Right hindlimb (tissue), 1 donor: ENCODE measurements at regions not wholly inside any gene's neighbourhood (a gene's known extent, or its start where the extent isn't known, plus 50 kb on each side); places are given as distances from the start of the nearest gene placed in this dataset.
A peak's percentile ranks its signal among the peaks of the same experiment; 100 is the strongest.

Experiments used
- DNase-seq: peaks from one replicate; pipeline ENCODE4 v3.0.0-alpha.2; 2018

DNA sequence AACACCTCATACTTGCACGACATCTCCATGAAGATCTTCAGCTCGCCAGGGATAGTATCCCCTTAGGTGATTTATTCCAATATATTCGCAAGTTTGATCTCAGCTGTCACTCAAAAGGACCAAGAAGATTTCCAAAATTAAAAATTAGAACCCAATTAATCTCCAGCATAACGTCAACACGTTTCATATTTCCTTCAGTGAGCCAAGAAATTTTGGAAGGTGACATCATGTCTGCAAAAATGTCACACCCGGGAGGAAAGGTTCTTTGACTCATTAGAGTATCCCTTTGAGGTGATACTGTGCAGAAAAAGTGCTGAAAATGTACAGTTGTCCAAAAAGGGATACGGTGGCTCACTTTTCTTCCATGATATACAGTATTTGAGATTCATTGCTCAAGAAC lies 569.6 kb downstream of the EFNB2 start:
- DNase-seq = no peak

DNA sequence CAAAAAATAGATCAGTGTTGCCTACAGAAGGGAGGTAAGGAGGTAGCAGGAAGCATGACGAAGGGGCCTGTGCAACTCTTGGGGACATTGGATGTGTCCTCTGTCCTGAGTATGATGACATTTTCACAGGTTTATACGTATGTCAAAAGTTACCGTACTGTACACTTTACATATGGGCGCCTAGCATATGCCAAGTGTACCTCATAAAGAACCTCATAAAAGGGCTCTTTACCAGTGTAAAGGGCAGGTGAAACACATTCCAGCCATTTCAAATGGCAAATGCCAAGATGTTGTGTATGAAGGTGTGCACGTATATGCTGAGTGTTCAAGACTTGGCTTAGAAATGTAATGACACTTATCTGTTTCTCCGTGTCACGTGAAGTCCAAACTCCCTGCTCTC lies 573.4 kb downstream of the EFNB2 start:
- no peak for DNase-seq

DNA sequence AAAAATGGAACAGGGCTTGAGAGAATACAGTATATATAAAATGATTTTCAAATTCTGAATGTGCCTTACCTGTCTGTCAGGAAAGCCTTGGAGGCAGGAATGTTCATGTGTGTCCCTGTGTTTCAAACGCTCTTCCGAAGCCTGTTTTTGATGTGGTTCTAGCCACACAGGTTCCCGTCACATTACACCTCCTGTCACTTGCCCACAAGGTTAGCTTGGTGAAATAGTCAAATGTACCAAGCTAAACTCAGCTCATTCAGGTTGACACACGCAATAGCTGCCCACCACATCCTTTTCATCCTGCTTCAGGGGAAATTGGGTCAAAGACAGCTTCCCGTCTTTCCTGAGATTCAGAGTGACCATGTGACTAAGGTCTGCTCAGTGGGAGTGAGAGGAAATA lies 574.0 kb downstream of the EFNB2 start:
- no peak for DNase-seq

DNA sequence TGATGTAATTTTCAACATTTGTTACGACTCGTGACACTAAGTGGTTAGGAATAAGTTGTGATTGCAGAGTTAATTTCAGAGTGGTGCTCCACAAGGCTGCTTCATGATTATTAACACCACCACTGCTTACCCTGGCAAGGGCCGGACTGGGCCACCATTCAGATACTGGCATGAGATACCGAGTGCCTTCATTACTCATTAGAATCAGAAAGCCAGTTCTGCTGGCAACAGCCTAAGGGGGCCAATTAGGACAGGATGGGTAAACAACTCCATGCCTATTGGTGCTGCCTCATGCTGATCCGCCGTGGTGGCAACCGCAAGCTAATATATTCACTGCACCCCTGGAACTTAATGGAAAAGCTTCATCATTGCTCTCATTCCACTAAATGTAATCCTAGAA lies 575.1 kb downstream of the EFNB2 start:
- no peak for DNase-seq

DNA sequence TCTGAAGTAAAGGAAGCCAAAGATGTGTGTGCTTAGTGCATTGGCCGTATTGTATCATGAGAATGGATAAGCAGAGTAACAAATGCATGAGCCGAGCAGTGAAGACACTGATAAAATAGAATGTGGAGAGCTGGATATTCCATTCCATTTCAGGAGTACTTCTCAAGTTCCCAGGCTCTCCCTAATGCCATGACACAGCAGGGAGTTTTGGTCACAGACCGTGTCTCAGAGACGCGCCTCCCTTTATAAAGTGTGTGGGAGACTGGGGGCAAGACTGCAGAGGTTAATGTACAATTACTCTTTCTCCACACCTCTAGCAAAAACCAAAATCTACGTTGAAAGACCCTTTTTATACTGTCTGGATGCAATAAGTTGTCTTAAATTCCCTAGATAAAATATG lies 575.6 kb downstream of the EFNB2 start:
- no peak for DNase-seq

DNA sequence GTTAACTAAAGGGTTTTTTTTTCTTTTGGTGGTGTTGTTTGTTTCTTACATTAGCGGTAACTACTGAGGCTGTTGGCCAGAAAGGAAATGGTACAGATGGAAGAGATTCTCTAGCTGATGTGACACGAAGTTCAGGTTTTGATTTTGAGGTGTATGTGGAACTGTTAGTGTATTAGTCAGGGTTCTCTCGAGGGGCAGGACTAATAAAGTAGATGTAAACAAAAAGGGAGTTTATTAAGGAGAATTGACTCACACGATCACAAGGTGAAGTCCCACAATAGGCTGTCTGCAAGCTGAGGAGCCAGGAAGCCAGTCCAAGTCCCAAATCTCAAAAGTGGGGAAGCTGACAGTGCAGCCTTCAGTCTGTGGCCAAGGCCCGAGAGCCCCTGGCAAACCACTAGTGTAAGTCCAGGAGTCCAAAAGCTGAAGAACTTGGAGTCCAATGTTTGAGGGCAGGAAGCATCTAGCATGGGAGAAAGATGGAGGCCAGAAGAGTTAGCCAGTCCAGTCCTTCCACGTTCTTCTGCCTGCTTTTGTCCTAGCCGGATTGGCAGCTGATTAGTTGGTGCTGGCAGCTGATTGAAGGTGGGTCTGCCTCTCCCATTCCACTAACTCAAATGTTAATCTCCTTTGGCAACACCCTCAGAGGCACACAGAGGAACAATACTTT lies 577.6 kb downstream of the EFNB2 start:
- DNase-seq = no peak

DNA sequence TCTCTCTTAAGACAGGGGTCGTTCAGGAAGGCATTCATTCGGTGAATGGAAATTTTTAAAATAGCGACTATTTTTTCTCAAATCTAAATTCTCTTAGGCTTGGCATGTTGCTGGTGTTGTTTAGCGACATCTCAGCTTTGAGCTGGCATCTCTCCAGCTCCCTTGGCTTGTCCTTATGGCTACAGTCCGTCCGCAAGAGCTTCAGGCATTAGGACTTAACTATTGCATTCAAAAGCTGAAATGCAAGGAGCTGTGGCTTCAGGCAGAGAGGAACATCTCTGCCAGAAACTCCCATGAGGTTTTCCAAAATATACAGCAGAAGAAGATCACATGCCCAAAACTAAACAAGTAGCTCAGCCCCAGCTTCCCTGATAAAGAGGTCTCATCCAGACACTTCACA lies 578.5 kb downstream of the EFNB2 start:
- DNase-seq = no peak

DNA sequence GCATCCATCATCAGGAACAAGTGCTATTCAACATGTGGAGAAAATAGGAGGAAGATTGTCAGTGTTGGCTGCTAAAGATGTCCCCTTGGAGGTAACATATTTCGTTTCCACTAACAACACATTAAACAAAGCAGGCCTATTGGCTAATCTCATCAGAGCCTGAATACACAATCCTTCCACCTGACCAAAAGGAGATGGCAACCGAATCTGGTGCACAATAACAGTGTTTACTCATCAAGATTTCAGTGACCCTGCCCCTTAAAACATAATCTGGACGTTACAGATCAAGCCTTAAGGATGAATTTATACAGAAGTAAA lies 582.5 kb downstream of the EFNB2 start:
- no peak for DNase-seq

DNA sequence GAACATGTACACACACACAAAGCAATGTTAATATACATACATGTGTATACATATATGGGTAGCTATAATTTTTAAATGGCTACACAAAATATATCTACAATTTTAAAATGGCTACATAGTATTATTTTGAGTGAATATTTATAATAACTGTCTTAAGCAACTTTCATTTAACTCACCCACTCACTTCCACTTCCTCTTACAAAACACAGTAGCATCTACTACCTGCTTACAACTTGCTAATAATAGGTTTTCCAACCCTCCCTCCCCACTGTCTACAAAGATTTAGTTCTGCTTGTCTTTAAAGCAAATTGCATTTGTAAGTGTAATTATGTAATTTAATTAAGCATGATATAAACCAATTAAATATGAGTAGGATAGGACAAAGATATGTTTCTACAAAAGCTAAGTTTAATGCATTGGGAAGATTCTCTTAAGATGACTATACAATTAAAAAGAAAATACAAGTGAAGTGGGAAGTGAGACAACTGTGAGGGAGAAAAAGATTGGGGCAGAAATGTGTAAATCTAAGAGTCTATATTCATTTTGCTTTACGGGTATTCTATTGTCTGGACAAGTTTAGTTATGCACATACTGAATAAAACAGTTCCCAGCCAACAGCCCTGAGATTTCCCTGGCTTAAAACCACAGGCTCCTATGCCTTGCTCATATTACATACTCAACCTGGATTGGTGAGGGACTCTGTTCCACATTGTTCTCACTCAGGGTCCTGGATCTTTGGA lies 583.1 kb downstream of the EFNB2 start:
- no peak for DNase-seq

DNA sequence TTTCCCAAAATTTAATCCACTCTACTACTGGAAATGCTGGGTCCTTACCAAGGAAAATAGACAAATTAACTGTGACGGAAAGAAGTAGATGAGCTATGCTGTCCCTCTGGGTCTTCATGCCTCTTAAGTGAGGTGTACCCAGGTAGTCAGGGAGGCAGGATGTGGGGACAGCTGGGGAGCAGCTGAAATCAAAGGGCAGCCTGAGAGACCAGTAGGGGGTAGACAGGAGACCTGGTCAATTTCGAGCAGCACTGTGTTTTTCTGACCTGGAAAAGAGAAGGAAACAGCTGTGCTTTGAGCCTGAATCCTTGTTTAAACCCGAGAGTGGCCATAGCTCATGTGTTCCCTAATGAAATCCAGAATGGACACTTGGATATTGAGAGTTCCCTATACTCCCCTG lies 587.3 kb downstream of the EFNB2 start:
- DNase-seq = no peak

DNA sequence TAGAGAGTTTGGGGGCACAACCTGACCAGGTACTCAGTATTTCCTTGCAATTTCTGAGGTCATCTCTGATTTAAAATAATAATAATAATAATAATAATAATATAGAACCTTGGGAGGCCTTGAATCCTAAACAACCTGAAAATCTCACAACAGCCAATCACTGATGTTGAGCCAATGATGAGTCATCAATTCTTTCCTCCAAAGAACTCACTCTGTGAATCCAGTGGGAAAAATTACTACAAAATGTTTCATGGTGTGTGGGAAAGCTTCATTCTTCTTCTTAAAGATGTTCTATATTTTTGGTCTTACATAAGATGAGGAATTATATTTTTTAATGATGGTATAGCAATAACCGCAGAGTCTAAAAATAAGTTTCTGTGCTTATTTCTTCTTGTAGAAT lies 594.6 kb downstream of the EFNB2 start:
- no peak for DNase-seq

DNA sequence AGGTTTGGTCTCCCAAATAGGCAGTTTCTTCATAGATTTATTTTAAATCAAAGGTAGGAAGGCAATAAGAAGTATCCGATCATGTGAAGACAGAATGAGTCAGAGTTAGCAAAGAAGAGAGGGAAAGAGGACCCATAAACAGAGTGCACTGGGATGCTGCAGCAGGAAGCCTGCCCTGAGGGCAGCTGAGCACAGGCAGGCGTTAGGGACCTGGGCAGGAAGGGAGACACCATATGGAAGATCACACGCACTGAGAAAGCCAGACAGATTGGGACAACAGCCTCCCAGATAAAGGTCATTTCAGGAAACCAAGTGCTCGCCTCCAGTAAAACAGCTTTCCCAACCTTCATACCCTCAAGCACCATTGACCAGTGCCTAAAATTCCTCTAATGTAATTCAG lies 598.0 kb downstream of the EFNB2 start:
- DNase-seq = no peak

DNA sequence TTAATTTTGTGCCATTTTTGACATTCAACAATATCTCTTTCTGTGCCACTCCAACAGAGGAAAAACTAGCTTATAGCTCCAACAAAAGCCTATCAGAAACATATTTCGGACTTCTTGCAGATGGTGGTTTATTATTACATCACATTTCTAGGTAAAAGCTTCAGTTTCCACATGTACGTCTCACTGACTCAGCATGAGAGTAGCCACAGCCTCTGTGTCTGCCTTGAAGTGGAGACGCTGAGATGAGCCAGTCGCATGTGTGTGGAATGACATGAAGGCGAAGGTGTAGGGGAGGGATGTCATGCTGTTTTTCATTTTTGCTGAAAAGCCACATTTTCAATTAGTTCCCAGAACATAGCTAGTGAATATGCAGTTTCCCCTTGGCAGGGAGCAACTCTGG lies 598.6 kb downstream of the EFNB2 start:
- no peak for DNase-seq

DNA sequence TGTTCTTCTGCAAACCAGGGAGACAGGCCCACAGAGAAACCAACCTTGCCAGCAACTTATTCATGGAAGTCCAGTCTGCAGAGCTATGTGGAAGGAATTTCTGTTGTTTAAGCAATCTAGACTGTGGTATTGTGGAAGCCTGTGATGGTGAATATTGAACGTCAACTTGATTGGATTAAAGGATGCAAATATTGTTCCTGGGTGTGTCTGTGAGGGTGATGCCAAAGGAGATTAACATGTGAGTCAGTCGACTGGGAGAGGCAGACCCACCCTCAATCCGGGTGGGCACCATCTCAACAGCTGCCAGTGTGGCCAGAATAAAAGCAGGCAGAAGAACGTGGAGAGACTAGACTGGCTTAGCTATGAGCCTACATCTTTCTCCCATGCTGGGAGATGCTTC lies 606.0 kb downstream of the EFNB2 start:
- DNase-seq = no peak

DNA sequence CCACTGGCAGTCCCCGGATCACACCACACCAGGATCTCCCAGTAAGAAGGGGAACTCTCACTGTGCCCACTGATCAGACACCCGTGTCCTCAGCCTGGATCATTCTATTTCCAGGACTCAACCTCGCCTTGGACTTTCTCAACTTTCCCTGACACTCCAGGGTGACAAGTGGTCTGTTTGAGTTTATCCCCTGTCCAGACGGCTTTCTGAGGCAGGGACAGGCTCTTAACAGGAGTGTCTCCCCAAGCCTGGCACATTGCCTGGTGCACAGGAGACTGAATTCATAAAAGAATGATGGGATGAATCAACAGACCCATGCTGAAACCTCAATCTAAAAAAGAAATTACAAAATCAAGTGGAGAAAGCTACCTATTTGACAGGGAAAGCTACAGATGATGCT lies 606.6 kb downstream of the EFNB2 start:
- no peak for DNase-seq

DNA sequence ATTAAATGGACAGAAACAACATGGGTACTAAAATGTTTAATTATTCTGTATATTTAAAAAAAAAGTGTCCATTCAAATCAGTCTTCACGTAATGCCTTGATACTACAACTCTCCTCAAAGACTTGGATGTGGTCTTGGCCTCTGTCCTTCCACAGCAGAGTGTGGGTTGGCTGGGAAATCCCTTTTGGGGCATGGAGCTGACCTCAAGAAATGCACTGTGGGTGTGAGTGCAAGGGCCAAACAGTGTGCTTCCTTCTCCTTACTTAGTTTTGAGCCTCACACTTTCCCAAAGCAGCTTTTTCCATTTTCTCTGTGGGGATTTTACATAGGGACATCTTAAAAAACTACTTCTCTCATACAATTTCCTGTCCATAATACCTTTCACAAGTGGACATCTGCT lies 607.4 kb downstream of the EFNB2 start:
- DNase-seq = no peak

DNA sequence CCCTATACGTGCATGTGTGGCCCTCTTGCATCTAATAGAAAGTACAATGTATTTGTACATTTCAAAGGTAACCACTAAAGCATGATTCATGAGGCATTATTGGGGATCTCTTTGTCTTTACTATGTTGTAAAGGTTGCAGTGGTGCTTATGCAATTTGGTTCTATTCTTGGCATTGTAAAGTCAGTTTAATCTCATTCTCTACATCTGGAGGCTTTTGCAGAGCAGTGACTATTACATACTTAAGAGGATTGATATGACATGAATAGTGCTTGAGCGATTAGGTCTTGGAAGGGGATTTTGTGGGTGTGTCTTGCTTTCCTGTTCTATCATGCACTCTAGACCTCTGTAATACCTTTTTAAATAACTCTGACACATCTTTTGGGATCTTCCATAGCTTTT lies 610.0 kb downstream of the EFNB2 start:
- no peak for DNase-seq

DNA sequence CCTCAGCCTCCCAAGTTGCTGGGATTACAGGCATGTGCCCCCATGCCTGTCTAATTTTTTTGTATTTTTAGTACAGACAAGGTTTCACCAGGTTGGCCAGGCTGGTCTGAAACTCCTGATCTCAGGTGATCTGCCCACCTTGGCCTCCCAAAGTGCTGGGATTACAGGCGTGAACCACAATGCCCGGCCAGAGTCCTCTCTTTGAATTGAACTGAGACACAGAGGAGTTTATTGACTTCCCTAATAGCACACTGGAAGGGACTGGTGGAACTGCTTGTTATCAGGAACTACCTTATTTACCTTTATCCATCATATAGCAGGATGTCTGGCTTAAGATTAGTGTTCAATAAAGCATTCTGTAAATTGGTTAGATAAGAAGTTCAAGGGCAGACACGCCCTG lies 613.8 kb downstream of the EFNB2 start:
- no peak for DNase-seq

DNA sequence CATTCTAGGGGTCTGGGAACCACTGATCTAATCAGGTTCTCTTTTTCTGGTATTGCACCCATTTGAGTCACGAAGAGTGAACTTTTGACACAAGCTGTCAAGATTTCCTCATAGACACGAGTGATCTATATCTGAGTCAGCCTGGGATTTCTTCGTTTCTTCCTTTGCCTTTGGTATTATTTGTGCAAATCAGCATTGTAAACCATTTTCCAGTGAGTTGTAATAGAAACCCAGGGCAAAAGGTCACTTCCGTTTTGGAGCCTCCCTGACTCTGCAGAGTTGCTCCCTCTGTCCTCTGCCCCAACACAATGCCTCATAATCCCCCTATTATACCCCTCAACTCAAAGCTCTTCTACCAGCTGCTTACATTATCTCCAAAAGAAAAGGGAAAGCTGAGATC lies 615.1 kb downstream of the EFNB2 start:
- no peak for DNase-seq

DNA sequence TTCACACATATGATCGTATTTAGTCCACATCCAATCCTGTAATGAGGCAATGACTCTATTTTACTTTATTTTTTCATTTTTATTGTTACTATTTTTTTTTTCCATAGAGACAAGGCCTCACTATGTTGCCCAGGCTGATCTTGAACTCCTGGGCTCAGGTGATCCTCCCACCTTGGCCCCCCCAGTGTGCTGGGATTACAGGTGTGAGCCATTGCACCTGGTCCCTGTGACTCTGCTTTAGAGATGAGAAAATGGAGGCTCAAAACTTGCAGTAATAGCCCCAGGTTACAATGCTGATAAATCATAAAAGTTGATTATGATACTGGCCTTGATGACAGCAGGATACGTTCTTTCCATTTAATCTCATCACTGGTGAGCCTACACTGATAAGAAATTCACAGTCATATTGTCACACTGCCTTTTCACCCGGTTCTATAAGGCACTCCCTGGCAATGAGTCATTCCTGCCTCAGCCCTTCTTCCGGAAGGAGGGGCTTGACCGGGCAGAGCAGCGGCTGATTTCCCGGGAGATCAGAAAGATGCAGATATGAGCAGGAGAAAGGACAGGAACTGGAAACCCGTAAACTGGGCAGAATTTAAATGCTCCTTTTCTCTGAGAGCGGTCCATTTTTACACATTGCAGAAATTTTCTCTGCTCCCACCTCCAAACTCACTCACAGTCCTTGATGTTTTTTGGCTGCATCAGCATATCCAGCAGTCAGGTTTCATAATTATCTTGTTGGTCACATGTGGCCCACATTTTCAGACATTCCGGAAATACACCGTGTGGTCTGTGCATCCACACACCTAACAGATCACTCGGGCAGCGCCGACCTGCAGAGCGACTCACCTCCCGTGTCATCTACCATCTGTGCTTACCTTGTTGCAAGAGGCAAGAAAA lies 616.4 kb downstream of the EFNB2 start:
- no peak for DNase-seq

DNA sequence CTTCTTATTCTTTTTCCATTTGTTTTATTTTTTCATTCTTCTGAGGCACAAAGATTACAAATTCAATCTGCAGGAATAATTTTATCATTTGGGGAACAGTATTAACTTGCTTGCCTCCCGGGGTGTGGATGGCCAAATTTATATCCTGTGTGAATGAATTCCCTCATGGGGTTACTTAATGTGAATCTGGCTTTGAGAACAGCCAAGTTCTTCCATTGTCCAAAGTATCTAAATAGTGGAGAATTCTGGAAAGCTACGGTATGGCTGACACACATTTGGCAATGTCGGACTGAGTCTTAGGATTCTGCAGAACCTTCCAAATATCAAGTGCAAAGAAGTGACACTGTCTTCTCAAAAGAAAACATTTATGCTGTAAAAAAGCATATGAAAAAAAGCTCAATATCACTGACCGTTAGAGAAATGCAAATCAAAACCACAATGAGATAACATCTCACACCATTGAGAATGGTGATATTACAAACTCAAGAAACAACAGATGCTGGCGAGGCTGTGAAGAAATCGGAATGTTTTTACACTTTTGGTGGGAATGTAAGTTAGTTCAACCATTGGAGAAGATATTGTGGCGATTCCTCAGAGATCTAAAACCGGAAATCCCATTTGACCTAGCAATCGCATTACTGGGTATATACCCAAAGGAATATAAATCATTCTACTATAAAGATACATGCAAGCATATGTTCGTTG lies 620.2 kb downstream of the EFNB2 start:
- peak; percentile 36 for DNase-seq

DNA sequence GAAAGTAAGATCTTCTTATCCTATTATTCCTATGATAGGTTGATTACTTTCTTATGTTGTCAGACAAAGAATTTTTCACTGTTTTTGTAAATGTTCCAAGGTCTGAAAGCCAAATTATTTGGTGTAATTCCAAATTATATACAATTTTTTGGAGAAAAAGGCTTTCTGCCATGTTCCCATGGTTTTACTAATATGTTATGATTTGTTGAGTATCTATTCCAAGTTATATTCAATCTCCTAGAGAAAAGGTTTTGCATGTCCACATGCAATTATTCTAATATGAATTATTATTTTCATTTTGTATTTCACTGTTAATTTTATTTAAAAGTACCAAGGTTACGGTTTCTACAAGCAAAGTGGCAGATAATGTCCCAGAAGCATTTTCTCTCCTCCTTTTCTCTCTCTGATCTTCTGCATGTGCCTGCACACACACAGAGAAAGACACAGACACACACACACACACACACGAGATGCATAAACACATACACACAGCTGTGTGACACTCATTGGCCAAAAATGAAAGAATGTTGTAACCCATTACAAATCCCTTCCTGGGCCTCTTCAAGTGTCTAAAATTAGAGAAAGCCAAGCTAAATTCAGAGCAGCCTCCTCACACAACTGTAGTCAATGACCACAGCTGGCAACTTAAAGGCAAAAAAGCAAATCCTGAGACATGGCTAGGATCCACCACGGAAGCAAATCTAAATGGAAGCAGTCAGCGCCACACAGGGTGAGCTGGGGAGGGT lies 621.0 kb downstream of the EFNB2 start:
- peak; percentile 72 for DNase-seq

DNA sequence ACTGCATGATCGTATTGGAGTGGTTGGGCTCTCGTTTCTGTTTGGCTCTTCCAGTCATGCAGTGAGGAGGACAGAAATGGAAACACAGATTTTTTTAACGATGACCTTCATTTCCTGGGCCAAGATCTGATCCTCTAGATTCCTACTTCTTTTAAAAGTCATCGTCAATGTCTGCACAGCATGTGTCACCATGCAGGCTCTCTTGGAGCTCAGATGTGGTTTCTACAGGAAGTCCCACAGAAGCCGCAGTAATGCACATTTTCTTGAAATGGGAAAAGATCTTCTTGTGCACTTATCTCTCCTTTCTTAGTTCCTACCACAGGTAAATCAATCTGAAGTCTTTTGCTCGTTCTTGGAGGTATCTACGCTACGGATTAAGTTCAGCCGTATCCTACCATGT lies 626.9 kb downstream of the EFNB2 start:
- DNase-seq = no peak
